ENCODE measurements at regions not wholly inside any gene's neighbourhood (a gene's known extent, or its start where the extent isn't known, plus 50 kb on each side); places are given as distances from the start of the nearest gene placed in this dataset.

- no peak for DNase-seq
Observed at GRCh38 chr10:123462246-123462645, 203.9 kb upstream of the GPR26 start.

GRCh38 chr10:123462756-123463155, 203.4 kb upstream of the GPR26 start:
- no peak for DNase-seq

- DNase-seq: no peak
Observed at GRCh38 chr10:123463181-123463580, 203.0 kb upstream of the GPR26 start.

- DNase-seq: no peak
Observed at GRCh38 chr10:123463698-123464097, 202.5 kb upstream of the GPR26 start.

GRCh38 chr10:123464430-123465323, 201.5 kb upstream of the GPR26 start:
- no peak for DNase-seq

GRCh38 chr10:123470336-123470921, 195.7 kb upstream of the GPR26 start:
- no peak for DNase-seq

GRCh38 chr10:123471811-123472210, 194.3 kb upstream of the GPR26 start:
- no peak for DNase-seq

- DNase-seq: no peak
Observed at GRCh38 chr10:123472606-123473005, 193.5 kb upstream of the GPR26 start.

- DNase-seq: no peak
Observed at GRCh38 chr10:123474700-123475099, 191.5 kb upstream of the GPR26 start.

- no peak for DNase-seq
Observed at GRCh38 chr10:123475466-123475865, 190.7 kb upstream of the GPR26 start.

- no peak for DNase-seq
Observed at GRCh38 chr10:123478116-123478515, 188.0 kb upstream of the GPR26 start.

GRCh38 chr10:123479640-123480039, 186.5 kb upstream of the GPR26 start:
- DNase-seq: no peak

GRCh38 chr10:123480344-123480743, 185.8 kb upstream of the GPR26 start:
- DNase-seq: no peak

- no peak for DNase-seq
Observed at GRCh38 chr10:123480845-123481244, 185.3 kb upstream of the GPR26 start.

GRCh38 chr10:123484722-123485121, 181.4 kb upstream of the GPR26 start:
- DNase-seq: no peak

GRCh38 chr10:123485341-123485960, 180.7 kb upstream of the GPR26 start:
- no peak for DNase-seq

GRCh38 chr10:123488436-123488835, 177.7 kb upstream of the GPR26 start:
- DNase-seq: no peak

GRCh38 chr10:123491364-123491763, 174.8 kb upstream of the GPR26 start:
- no peak for DNase-seq

GRCh38 chr10:123492016-123492415, 174.1 kb upstream of the GPR26 start:
- no peak for DNase-seq

GRCh38 chr10:123494301-123494808, 171.8 kb upstream of the GPR26 start:
- no peak for DNase-seq

- no peak for DNase-seq
Observed at GRCh38 chr10:123496375-123496774, 169.8 kb upstream of the GPR26 start.

- DNase-seq: no peak
Observed at GRCh38 chr10:123496996-123497660, 169.0 kb upstream of the GPR26 start.

- DNase-seq: no peak
Observed at GRCh38 chr10:123500110-123500509, 166.0 kb upstream of the GPR26 start.

Data from stimulated activated CD4-positive, alpha-beta T cell treated with anti-CD3 and anti-CD28 coated beads, Interleukin-4, amount 100 ng/mL, for 1 hour (primary cell).